ENCODE measurements at regions not wholly inside any gene's neighbourhood (a gene's known extent, or its start where the extent isn't known, plus 50 kb on each side); places are given as distances from the start of the nearest gene placed in this dataset.
"Not testable (repeated sequence)": the region's sequence is repeated elsewhere in the genome, so short reads cannot be mapped to it uniquely, and the experiment has no call there.

- H3K27me3 ChIP-seq: peaks cover 65% of the 10 kb centered on the region
- not testable (repeated sequence) for H3K4me3 ChIP-seq (ENCODE audit: low read depth in 1 of 2, low read length in 1 of 2)
These were observed 58.9 kb downstream of the GOLGA6L7 start for GRCh38 chr15:28789401-28790114.

GRCh38 chr15:28788649-28789400 lies 59.6 kb downstream of the GOLGA6L7 start:
- H3K9me3 ChIP-seq; H3K27ac ChIP-seq; H3K4me3 ChIP-seq (ENCODE audit: low read depth in 1 of 2, low read length in 1 of 2); H3K36me3 ChIP-seq: not testable (repeated sequence)
- H3K4me1 ChIP-seq (ENCODE audit: control insufficient read depth in 1 of 2, insufficient read depth in 1 of 2, low read depth in 1 of 2, low read length in 1 of 2): peaks cover 0 to 22% of the 10 kb centered on the region in 2 experiments
- peaks cover 65% of the 10 kb centered on the region for H3K27me3 ChIP-seq

More at GRCh38 chr15:28789401-28790114, 58.9 kb downstream of the GOLGA6L7 start:
- H3K9me3 ChIP-seq, H3K27ac ChIP-seq, H3K36me3 ChIP-seq: not testable (repeated sequence)
- peaks cover 0 to 22% of the 10 kb centered on the region in 2 experiments for H3K4me1 ChIP-seq (ENCODE audit: control insufficient read depth in 1 of 2, insufficient read depth in 1 of 2, low read depth in 1 of 2, low read length in 1 of 2)

- not testable (repeated sequence) for H3K9me3 ChIP-seq; H3K36me3 ChIP-seq; H3K4me3 ChIP-seq (ENCODE audit: low read depth in 1 of 2, low read length in 1 of 2); H3K27ac ChIP-seq
- peaks cover 65% of the 10 kb centered on the region for H3K27me3 ChIP-seq
- H3K4me1 ChIP-seq (ENCODE audit: control insufficient read depth in 1 of 2, insufficient read depth in 1 of 2, low read depth in 1 of 2, low read length in 1 of 2): peaks cover 0 to 22% of the 10 kb centered on the region in 2 experiments
These were observed 60.3 kb downstream of the GOLGA6L7 start for GRCh38 chr15:28788176-28788575.

- Histone ChIP-seq H3K9me3 (no peaks in the 10 kb centered on the region), H3K4me1 (ENCODE audit: control insufficient read depth in 1 of 2, insufficient read depth in 1 of 2, low read depth in 1 of 2, low read length in 1 of 2) (peaks cover 0 to 22% of the 10 kb centered on the region in 2 experiments), H3K36me3 (no peaks in the 10 kb centered on the region), H3K27ac (no peak overlapping the region), H3K27me3 (peaks cover 51% of the 10 kb centered on the region), H3K4me3 (ENCODE audit: low read depth in 1 of 2, low read length in 1 of 2) (no peak overlapping the region)
- TF ChIP-seq, protein P1, sequence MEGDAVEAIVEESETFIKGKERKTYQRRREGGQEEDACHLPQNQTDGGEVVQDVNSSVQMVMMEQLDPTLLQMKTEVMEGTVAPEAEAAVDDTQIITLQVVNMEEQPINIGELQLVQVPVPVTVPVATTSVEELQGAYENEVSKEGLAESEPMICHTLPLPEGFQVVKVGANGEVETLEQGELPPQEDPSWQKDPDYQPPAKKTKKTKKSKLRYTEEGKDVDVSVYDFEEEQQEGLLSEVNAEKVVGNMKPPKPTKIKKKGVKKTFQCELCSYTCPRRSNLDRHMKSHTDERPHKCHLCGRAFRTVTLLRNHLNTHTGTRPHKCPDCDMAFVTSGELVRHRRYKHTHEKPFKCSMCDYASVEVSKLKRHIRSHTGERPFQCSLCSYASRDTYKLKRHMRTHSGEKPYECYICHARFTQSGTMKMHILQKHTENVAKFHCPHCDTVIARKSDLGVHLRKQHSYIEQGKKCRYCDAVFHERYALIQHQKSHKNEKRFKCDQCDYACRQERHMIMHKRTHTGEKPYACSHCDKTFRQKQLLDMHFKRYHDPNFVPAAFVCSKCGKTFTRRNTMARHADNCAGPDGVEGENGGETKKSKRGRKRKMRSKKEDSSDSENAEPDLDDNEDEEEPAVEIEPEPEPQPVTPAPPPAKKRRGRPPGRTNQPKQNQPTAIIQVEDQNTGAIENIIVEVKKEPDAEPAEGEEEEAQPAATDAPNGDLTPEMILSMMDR (IDR thresholded peaks at IDR 0.05): no peak
These were observed 61.9 kb downstream of the GOLGA6L7 start for GRCh38 chr15:28786521-28786920.

DNA sequence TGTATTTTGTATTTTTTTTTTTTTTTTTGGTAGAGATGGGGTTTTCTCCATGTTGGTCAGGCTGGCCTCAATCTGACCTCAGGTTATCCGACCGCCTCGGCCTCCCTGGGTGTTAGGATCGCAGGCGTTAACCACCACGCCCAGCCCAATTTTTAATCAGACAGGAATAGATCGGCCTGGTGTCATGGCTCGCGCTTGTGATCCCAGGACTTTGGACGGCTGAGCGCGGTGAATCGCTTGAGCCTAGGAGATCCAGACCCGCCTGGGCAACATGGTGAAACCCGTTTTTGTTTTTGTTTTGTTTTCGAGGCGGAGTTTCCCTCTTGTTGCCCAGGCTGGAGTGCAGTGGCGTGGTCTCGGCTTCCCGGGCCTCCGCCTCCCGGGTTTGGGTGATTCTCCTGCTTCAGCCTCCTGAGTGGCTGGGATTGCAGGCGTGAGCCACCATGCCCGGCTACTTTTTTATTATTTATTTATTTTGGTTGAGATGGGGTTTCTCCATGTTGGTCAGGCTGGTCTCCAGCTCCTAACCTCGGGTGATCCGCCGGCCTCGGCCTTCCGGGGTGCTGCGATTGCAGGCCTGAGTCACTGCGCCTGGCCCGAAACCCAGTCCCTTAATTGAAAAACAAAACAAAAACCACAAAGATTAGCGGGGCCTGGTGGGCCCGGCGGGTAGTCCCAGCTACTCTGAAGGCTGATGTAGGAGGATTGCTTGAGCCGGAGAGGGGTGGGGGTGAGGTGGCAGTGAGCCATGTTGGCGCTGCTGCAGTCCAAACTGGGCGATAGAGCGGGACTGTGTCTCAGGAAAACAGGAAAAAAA lies 63.9 kb downstream of the GOLGA6L7 start:
- not testable (repeated sequence) for H3K4me3 ChIP-seq (ENCODE audit: low read depth in 1 of 2, low read length in 1 of 2); H3K36me3 ChIP-seq; H3K9me3 ChIP-seq; H3K27ac ChIP-seq
- Histone ChIP-seq H3K27me3 (peaks cover 32% of the 10 kb centered on the region), H3K4me1 (ENCODE audit: control insufficient read depth in 1 of 2, insufficient read depth in 1 of 2, low read depth in 1 of 2, low read length in 1 of 2) (peaks cover 0 to 19% of the 10 kb centered on the region in 2 experiments)

- TF ChIP-seq, protein P1 (IDR thresholded peaks at IDR 0.05): no peak
- peaks cover 28% of the 10 kb centered on the region for H3K27me3 ChIP-seq
- H3K36me3 ChIP-seq: no peaks in the 10 kb centered on the region
- no peak overlapping the region for H3K27ac ChIP-seq
- no peak overlapping the region for H3K4me3 ChIP-seq (ENCODE audit: low read depth in 1 of 2, low read length in 1 of 2)
- peaks cover 0 to 17% of the 10 kb centered on the region in 2 experiments for H3K4me1 ChIP-seq (ENCODE audit: control insufficient read depth in 1 of 2, insufficient read depth in 1 of 2, low read depth in 1 of 2, low read length in 1 of 2)
- no peaks in the 10 kb centered on the region for H3K9me3 ChIP-seq
These were observed 64.6 kb downstream of the GOLGA6L7 start for GRCh38 chr15:28783873-28784272.

- Histone ChIP-seq H3K4me1 (ENCODE audit: control insufficient read depth in 1 of 2, insufficient read depth in 1 of 2, low read depth in 1 of 2, low read length in 1 of 2) (peaks cover 0 to 13% of the 10 kb centered on the region in 2 experiments), H3K9me3 (no peaks in the 10 kb centered on the region), H3K4me3 (ENCODE audit: low read depth in 1 of 2, low read length in 1 of 2) (no peak overlapping the region), H3K36me3 (no peaks in the 10 kb centered on the region), H3K27ac (no peak overlapping the region), H3K27me3 (peaks cover 23% of the 10 kb centered on the region)
- TF ChIP-seq, protein P1 (IDR thresholded peaks at IDR 0.05): no peak
These were observed 65.0 kb downstream of the GOLGA6L7 start for GRCh38 chr15:28783466-28783865.

GRCh38 chr15:28778397-28778796 lies 66.2 kb upstream of the GOLGA8M start:
- H3K9me3 ChIP-seq; H3K36me3 ChIP-seq; H3K4me3 ChIP-seq (ENCODE audit: low read depth in 1 of 2, low read length in 1 of 2); H3K4me1 ChIP-seq (ENCODE audit: control insufficient read depth in 1 of 2, insufficient read depth in 1 of 2, low read depth in 1 of 2, low read length in 1 of 2); H3K27me3 ChIP-seq; H3K27ac ChIP-seq: not testable (repeated sequence)

- H3K4me3 ChIP-seq (ENCODE audit: low read depth in 1 of 2, low read length in 1 of 2); H3K36me3 ChIP-seq; H3K9me3 ChIP-seq; H3K27me3 ChIP-seq; H3K27ac ChIP-seq; H3K4me1 ChIP-seq (ENCODE audit: control insufficient read depth in 1 of 2, insufficient read depth in 1 of 2, low read depth in 1 of 2, low read length in 1 of 2): not testable (repeated sequence)
These were observed 60.6 kb upstream of the GOLGA8M start for GRCh38 chr15:28772857-28773256.
